ENCODE measurements at regions not wholly inside any gene's neighbourhood (a gene's known extent, or its start where the extent isn't known, plus 50 kb on each side); places are given as distances from the start of the nearest gene placed in this dataset.

DNA sequence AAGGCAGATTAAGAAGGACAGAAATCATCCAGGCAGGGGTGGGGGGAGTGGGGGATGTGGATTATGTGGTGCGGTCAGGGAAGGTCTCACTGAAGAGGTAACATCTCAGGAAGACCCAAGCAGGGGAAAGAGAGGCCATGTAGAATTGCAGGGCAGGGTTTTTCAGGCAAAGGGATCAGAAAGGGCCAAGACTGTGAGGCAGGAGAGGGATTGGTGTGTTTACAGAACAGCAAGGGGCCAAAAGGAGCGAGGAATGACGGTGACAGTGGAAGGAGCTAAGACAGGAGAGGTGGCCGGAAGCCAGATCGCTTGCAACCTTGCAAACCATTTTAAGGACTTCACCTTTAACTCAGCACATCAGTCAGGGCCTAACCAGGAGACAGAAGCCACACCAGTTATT lies 535.4 kb upstream of the JARID2 start:
- Mint-ChIP-seq H3K27ac (no peak overlapping the region), H3K4me3 (no peak overlapping the region), H3K4me1 (peaks cover 22% of the 10 kb centered on the region), H3K36me3 (peaks cover 1% of the 10 kb centered on the region), H3K9me3 (ENCODE audit: low read depth) (no peaks in the 10 kb centered on the region), H3K27me3 (no peaks in the 10 kb centered on the region)
- ATAC-seq (no peak), DNase-seq (no peak)
- CTCF ChIA-PET, result interaction anchor here (0.7 to 1.5 kb wide), 5 partner anchors 9 to 726 kb away, joined by 3 to 7 read pairs (median 3); no protein-coding TSS in a partner anchor

- CTCF ChIA-PET, result interaction anchor here (0.6 to 1.5 kb wide), 9 partner anchors 9 to 1943 kb away, joined by 3 to 7 read pairs (median 3); no protein-coding TSS in a partner anchor
- Mint-ChIP-seq H3K27me3 (no peaks in the 10 kb centered on the region), H3K27ac (peak overlapping the region; percentile 66), H3K4me1 (peaks cover 19% of the 10 kb centered on the region), H3K4me3 (no peak overlapping the region), H3K36me3 (peaks cover 1% of the 10 kb centered on the region), H3K9me3 (ENCODE audit: low read depth) (no peaks in the 10 kb centered on the region)
- peak; percentile 73 for DNase-seq
- ATAC-seq, result peak; percentile 89
Measured at GRCh38 chr6:14711056-14711703, 534.7 kb upstream of the JARID2 start.

- DNase-seq (no peak), ATAC-seq (no peak)
- Mint-ChIP-seq H3K36me3 (peaks cover 1% of the 10 kb centered on the region), H3K9me3 (ENCODE audit: low read depth) (no peaks in the 10 kb centered on the region), H3K27me3 (no peaks in the 10 kb centered on the region), H3K4me1 (peaks cover 16% of the 10 kb centered on the region), H3K4me3 (no peak overlapping the region), H3K27ac (no peak overlapping the region)
- CTCF ChIA-PET, result interaction anchor here (0.6 to 1.5 kb wide), 6 partner anchors 8 to 1942 kb away, joined by 3 to 7 read pairs (median 3); no protein-coding TSS in a partner anchor
Measured at GRCh38 chr6:14711704-14712379, 534.0 kb upstream of the JARID2 start.

DNA sequence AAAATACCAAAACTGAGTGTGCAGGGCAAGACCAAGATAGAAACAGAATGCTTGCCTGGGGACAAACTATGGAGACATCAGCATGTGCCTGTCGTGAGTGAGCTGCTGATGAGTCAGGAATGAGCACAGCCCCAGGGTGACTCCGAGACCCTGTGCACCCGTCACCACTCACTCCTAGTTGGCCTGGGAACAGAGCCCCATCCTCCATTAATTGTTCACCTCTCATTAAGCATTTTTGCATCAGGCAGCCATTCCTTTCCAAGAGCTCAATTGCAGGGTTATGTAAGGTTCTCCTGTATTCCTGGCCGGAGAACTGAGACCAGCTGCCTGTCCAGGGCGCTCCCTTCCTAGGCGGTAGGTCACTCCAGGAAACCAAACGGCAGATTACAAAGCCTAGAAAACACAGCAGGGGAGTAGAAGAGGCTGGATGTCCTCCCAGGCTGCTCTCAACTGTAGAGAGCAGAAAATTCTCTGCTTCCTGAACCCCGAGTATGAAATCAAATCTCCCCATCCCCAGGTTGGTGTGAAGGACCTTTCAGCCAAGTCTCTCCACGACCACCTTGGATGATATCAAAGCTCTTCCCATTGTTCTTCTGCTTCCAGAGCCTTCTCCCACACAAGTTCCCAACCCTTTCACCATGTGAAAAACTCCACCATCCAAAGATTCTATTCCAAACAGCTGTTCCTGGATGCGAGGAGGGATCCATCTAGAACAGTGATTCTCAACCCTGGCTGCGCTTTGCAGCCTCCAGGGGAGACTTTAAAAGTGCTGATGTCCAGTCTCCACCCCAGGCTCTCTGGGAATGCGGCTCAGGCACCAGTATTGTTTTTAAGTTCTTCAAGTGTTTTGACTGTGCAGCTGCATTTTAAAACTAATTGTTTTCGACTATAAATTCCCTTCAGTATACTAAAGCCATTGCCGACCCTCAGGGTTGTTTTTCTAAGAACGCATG lies 532.6 kb upstream of the JARID2 start:
- Mint-ChIP-seq H3K27ac (no peak overlapping the region), H3K27me3 (no peaks in the 10 kb centered on the region), H3K4me1 (peaks cover 22% of the 10 kb centered on the region), H3K36me3 (no peaks in the 10 kb centered on the region), H3K4me3 (no peak overlapping the region), H3K9me3 (ENCODE audit: low read depth) (peaks cover 2% of the 10 kb centered on the region)
- DNase-seq (no peak), ATAC-seq (no peak)
- CTCF ChIA-PET, result interaction anchor here (1.0 kb wide), 1 partner anchor 10 kb away, joined by 3 read pairs; no protein-coding TSS in a partner anchor

GRCh38 chr6:14713966-14714631 lies 531.8 kb upstream of the JARID2 start:
- no peak for ATAC-seq
- no peak for DNase-seq
- H3K27me3 Mint-ChIP-seq, result no peaks in the 10 kb centered on the region
- no peak overlapping the region for H3K4me3 Mint-ChIP-seq
- peaks cover 22% of the 10 kb centered on the region for H3K4me1 Mint-ChIP-seq
- CTCF ChIA-PET, result no interaction called here
- H3K27ac Mint-ChIP-seq, result no peak overlapping the region
- no peaks in the 10 kb centered on the region for H3K36me3 Mint-ChIP-seq
- peaks cover 2% of the 10 kb centered on the region for H3K9me3 Mint-ChIP-seq (ENCODE audit: low read depth)

- no peak overlapping the region for H3K4me3 Mint-ChIP-seq
- H3K36me3 Mint-ChIP-seq, result no peaks in the 10 kb centered on the region
- ATAC-seq, result no peak
- H3K9me3 Mint-ChIP-seq (ENCODE audit: low read depth), result peaks cover 2% of the 10 kb centered on the region
- peaks cover 22% of the 10 kb centered on the region for H3K4me1 Mint-ChIP-seq
- no peaks in the 10 kb centered on the region for H3K27me3 Mint-ChIP-seq
- no peak for DNase-seq
- no peak overlapping the region for H3K27ac Mint-ChIP-seq
- CTCF ChIA-PET, result no interaction called here
Measured at GRCh38 chr6:14715076-14715475, 530.8 kb upstream of the JARID2 start.

DNA sequence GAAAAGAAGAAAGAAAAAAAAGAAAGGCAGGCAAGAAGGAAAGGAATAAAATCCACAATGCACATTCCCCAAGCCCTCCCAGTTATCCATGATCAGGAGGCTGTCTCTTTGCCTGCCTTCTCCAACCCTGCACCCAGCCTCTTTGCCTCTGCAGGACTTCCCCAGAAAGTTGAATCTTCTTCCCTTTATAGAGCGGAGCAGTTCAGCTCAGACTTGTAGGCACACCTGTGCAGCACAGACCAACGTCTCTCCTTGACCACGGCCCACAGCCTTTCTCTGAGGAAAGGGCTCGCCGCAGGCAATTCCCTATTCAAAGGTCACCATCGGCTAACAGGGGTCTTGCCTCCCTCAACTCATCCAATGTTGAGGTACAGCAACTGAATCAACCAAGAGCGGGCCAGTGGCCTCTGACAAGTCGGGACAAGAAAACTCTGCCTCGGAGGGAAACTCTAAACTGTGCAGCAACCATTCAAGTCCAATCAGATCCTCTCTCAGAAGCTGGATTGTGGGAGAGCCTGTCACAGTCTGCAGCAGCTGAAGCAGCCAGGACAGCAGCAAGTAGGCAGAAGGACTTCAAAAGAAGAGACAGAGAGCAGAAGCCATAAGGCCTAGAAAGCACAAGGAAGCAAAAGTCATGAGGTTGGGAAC lies 529.2 kb upstream of the JARID2 start:
- Mint-ChIP-seq H3K9me3 (ENCODE audit: low read depth) (peaks cover 2% of the 10 kb centered on the region), H3K27me3 (no peaks in the 10 kb centered on the region), H3K27ac (no peak overlapping the region), H3K36me3 (no peaks in the 10 kb centered on the region), H3K4me3 (no peak overlapping the region), H3K4me1 (peaks cover 13% of the 10 kb centered on the region)
- CTCF ChIA-PET, result interaction anchor here (1.1 kb wide), 1 partner anchor 11 kb away, joined by 3 read pairs; no protein-coding TSS in a partner anchor
- ATAC-seq (no peak), DNase-seq (no peak)

GRCh38 chr6:14717307-14717706 lies 528.6 kb upstream of the JARID2 start:
- Mint-ChIP-seq H3K9me3 (ENCODE audit: low read depth) (peaks cover 2% of the 10 kb centered on the region), H3K4me3 (no peak overlapping the region), H3K4me1 (peaks cover 13% of the 10 kb centered on the region), H3K27ac (no peak overlapping the region), H3K36me3 (no peaks in the 10 kb centered on the region), H3K27me3 (no peaks in the 10 kb centered on the region)
- CTCF ChIA-PET, result interaction anchor here (1.1 kb wide), 1 partner anchor 10 kb away, joined by 3 read pairs; no protein-coding TSS in a partner anchor
- peak; percentile 95 for ATAC-seq
- DNase-seq, result peak; percentile 49

DNA sequence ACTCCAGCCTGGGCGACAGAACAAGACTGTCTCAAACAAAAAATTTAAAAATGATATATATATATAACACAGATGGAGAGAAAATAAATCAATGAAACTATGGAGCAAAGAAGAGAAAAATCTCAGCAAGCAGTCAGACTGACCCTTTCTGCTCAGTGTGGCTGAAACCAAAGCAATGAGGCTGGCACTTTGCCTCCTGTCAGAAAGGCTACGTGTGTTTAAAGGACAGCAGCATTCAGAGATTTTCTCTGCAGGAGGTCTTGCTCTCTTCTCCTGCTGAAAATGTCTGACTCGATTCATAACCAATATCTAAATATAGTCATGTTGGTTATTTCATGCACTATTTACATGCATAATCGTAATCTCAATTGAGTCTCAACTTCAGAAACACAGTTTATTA lies 527.0 kb upstream of the JARID2 start:
- Mint-ChIP-seq H3K27me3 (no peaks in the 10 kb centered on the region), H3K9me3 (ENCODE audit: low read depth) (peaks cover 2% of the 10 kb centered on the region), H3K27ac (no peak overlapping the region), H3K4me1 (peaks cover 22% of the 10 kb centered on the region), H3K36me3 (no peaks in the 10 kb centered on the region), H3K4me3 (no peak overlapping the region)
- CTCF ChIA-PET, result no interaction called here
- ATAC-seq (no peak), DNase-seq (no peak)

GRCh38 chr6:14719270-14719669 lies 526.6 kb upstream of the JARID2 start:
- no peak for ATAC-seq
- H3K4me1 Mint-ChIP-seq, result peaks cover 22% of the 10 kb centered on the region
- no peaks in the 10 kb centered on the region for H3K36me3 Mint-ChIP-seq
- no peak overlapping the region for H3K27ac Mint-ChIP-seq
- CTCF ChIA-PET, result interaction anchor here (1.5 kb wide), 1 partner anchor 8 kb away, joined by 3 read pairs; no protein-coding TSS in a partner anchor
- no peak for DNase-seq
- no peaks in the 10 kb centered on the region for H3K27me3 Mint-ChIP-seq
- H3K4me3 Mint-ChIP-seq, result no peak overlapping the region
- H3K9me3 Mint-ChIP-seq (ENCODE audit: low read depth), result peaks cover 2% of the 10 kb centered on the region

GRCh38 chr6:14720411-14721102 lies 525.3 kb upstream of the JARID2 start:
- Mint-ChIP-seq H3K36me3 (no peaks in the 10 kb centered on the region), H3K9me3 (ENCODE audit: low read depth) (peaks cover 2% of the 10 kb centered on the region), H3K4me3 (no peak overlapping the region), H3K27ac (no peak overlapping the region), H3K4me1 (peaks cover 22% of the 10 kb centered on the region), H3K27me3 (no peaks in the 10 kb centered on the region)
- CTCF ChIA-PET, result interaction anchor here (0.9 to 1.5 kb wide), 2 partner anchors 9 to 764 kb away, joined by 3 read pairs; no protein-coding TSS in a partner anchor
- DNase-seq (peak; percentile 14), ATAC-seq (no peak)
